WTC11 (cell line): ENCODE measurements at regions not wholly inside any gene's neighbourhood (a gene's known extent, or its start where the extent isn't known, plus 50 kb on each side); places are given as distances from the start of the nearest gene placed in this dataset.

ENCODE experiments used
- ATAC-seq: fragments of 200-7000 bp; cut with Tn5 transposase; 2 replicates; pipeline ENCODE4 v1.10.0; 2021; ENCODE audit warnings: mild to moderate bottlenecking, moderate library complexity
- CTCF ChIA-PET: fragments of 300-600 bp; sonication (Branson Sonifier 250); formaldehyde crosslinking; loops from one replicate; lab custom pipeline; 2021; ENCODE audit warnings: antibody characterized with exemption; lab: Charles Lee
- POLR2A ChIA-PET: fragments of 350-600 bp; sonication (Branson Sonifier 250); formaldehyde crosslinking; loops from one replicate; lab custom pipeline; 2021; ENCODE audit warnings: antibody characterized with exemption; lab: Charles Lee
- DNase-seq: peaks from one replicate; pipeline ENCODE4 v3.0.0; 2021; ENCODE audit warnings: low spot score
- H3K27ac Mint-ChIP-seq: 2 replicates; pipeline ENCODE4 v1.8.0; 2021; ENCODE audit warnings: mixed read lengths
- H3K27me3 Mint-ChIP-seq: 2 replicates; pipeline ENCODE4 v1.8.0; 2021; ENCODE audit warnings: low read depth, mild to moderate bottlenecking, moderate library complexity, mixed read lengths
- H3K36me3 Mint-ChIP-seq: 2 replicates; pipeline ENCODE4 v1.8.0; 2021; ENCODE audit warnings: mixed read lengths
- H3K4me1 Mint-ChIP-seq: 2 replicates; pipeline ENCODE4 v1.8.0; 2022; ENCODE audit warnings: mixed read lengths
- H3K4me3 Mint-ChIP-seq: 2 replicates; pipeline ENCODE4 v1.8.0; 2021; ENCODE audit warnings: mild to moderate bottlenecking, moderate library complexity, mixed read lengths
- H3K9me3 Mint-ChIP-seq: 2 replicates; pipeline ENCODE4 v1.8.0; 2021; ENCODE audit warnings: mixed read lengths
- ELF4 ChIP-seq: sonication (generic); formaldehyde crosslinking; IDR thresholded peaks from 2 replicates; pipeline ENCODE4 v1.8.1; 2022; ENCODE audit warnings: low read depth, mild to moderate bottlenecking, moderate library complexity, missing genetic modification reagents
- ESRRA ChIP-seq: sonication (generic); formaldehyde crosslinking; IDR thresholded peaks from 2 replicates; pipeline ENCODE4 v1.8.1; 2022; ENCODE audit warnings: mild to moderate bottlenecking, missing genetic modification reagents, borderline replicate concordance
- HMGA2 ChIP-seq: fragments of 250-450 bp; sonication (Bioruptor Pico); IDR thresholded peaks from 2 replicates; pipeline ENCODE4 v1.4.0; 2021; ENCODE audit warnings: mild to moderate bottlenecking, moderate library complexity
- IRF2 ChIP-seq: sonication (generic); formaldehyde crosslinking; IDR thresholded peaks from 2 replicates; pipeline ENCODE4 v1.8.0; 2022; ENCODE audit warnings: low read depth, missing genetic modification reagents, borderline replicate concordance
- NFATC4 ChIP-seq: fragments of 250-450 bp; sonication (Bioruptor Pico); IDR thresholded peaks from 2 replicates; pipeline ENCODE4 v1.9.0; 2021; ENCODE audit warnings: mild to moderate bottlenecking
- ZNF121 ChIP-seq: sonication (generic); formaldehyde crosslinking; IDR thresholded peaks from 2 replicates; pipeline ENCODE4 v1.8.0; 2023; ENCODE audit warnings: missing genetic modification reagents
- ZNF263 ChIP-seq: sonication (generic); formaldehyde crosslinking; IDR thresholded peaks from 2 replicates; pipeline ENCODE4 v1.8.1; 2022; ENCODE audit warnings: low read depth, mild to moderate bottlenecking, moderate library complexity, missing genetic modification reagents
- TF ChIP-seq, protein P1 (sequence below): sonication (generic); formaldehyde crosslinking; IDR thresholded peaks from 2 replicates; pipeline ENCODE4 v1.8.1; 2022; ENCODE audit warnings: mild to moderate bottlenecking, missing genetic modification reagents, moderate library complexity, borderline replicate concordance
- TF ChIP-seq, protein P2 (sequence below): sonication (generic); formaldehyde crosslinking; IDR thresholded peaks from 2 replicates; pipeline ENCODE4 v1.8.1; 2023; ENCODE audit warnings: mild to moderate bottlenecking, missing genetic modification reagents, moderate library complexity
- TF ChIP-seq, protein P3 (sequence below): sonication (generic); formaldehyde crosslinking; IDR thresholded peaks from 2 replicates; pipeline ENCODE4 v1.8.1; 2023; ENCODE audit warnings: mild to moderate bottlenecking, missing genetic modification reagents, borderline replicate concordance
- TF ChIP-seq, protein P4 (sequence below): sonication (generic); formaldehyde crosslinking; IDR thresholded peaks from 2 replicates; pipeline ENCODE4 v1.8.0; 2023; ENCODE audit warnings: mild to moderate bottlenecking, missing genetic modification reagents
- TF ChIP-seq, protein P5 (sequence below): sonication (generic); formaldehyde crosslinking; IDR thresholded peaks from 2 replicates; pipeline ENCODE4 v1.8.0; 2022; ENCODE audit warnings: mild to moderate bottlenecking, missing genetic modification reagents
- TF ChIP-seq, protein P6 (sequence below): sonication (generic); formaldehyde crosslinking; IDR thresholded peaks from 2 replicates; pipeline ENCODE4 v1.8.1; 2022; ENCODE audit warnings: low read depth, missing genetic modification reagents, borderline replicate concordance
- TF ChIP-seq, protein P7 (sequence below): sonication (generic); formaldehyde crosslinking; conservative IDR thresholded peaks from 2 replicates; pipeline ENCODE4 v1.8.1; 2023; ENCODE audit warnings: mild to moderate bottlenecking, low read depth, missing genetic modification reagents, moderate library complexity
- TF ChIP-seq, protein P8 (sequence below): sonication (generic); formaldehyde crosslinking; IDR thresholded peaks from 2 replicates; pipeline ENCODE4 v1.8.0; 2023; ENCODE audit warnings: missing genetic modification reagents, mild to moderate bottlenecking, borderline replicate concordance
- TF ChIP-seq, protein P9 (sequence below): sonication (generic); formaldehyde crosslinking; IDR thresholded peaks from 2 replicates; pipeline ENCODE4 v1.8.1; 2023; ENCODE audit warnings: mild to moderate bottlenecking, moderate library complexity, missing genetic modification reagents

DNA sequence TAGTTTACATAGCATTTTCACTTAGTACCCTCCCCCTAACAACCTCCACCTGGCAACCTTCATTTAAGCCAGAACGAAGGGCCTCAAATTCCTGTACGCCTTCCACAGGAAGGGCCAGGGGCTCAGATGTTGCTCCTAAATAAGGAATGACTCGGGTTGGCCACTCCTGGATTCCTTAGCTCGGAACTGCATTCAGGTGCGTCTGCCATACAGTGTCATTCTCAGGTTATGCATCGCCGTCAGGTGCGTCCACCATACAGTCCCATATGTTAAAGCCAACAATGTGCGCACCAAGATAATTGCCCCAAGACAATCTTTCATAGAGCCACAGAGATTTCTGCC is 53.5 kb upstream of the USP3 start:
- Mint-ChIP-seq H3K4me3 (no peak overlapping the region), H3K9me3 (no peaks in the 10 kb centered on the region), H3K27ac (no peak overlapping the region), H3K4me1 (peaks cover 29% of the 10 kb centered on the region), H3K27me3 (no peaks in the 10 kb centered on the region; the same call in 1 of the 2 replicates), H3K36me3 (no peaks in the 10 kb centered on the region)
- no peak for DNase-seq
- POLR2A ChIA-PET = no interaction called here
- CTCF ChIA-PET = no interaction called here
- no peak for ATAC-seq
- TF ChIP-seq ELF4 (CRISPR knock-in tag) (no peak), IRF2 (CRISPR knock-in tag) (no peak), NFATC4 (CRISPR knock-in tag) (no peak), ZNF263 (CRISPR knock-in tag) (no peak), ESRRA (CRISPR knock-in tag) (no peak), HMGA2 (no peak), ZNF121 (CRISPR knock-in tag) (no peak)
- TF ChIP-seq, protein P1, sequence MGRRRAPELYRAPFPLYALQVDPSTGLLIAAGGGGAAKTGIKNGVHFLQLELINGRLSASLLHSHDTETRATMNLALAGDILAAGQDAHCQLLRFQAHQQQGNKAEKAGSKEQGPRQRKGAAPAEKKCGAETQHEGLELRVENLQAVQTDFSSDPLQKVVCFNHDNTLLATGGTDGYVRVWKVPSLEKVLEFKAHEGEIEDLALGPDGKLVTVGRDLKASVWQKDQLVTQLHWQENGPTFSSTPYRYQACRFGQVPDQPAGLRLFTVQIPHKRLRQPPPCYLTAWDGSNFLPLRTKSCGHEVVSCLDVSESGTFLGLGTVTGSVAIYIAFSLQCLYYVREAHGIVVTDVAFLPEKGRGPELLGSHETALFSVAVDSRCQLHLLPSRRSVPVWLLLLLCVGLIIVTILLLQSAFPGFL = no peak
- TF ChIP-seq, protein P2, sequence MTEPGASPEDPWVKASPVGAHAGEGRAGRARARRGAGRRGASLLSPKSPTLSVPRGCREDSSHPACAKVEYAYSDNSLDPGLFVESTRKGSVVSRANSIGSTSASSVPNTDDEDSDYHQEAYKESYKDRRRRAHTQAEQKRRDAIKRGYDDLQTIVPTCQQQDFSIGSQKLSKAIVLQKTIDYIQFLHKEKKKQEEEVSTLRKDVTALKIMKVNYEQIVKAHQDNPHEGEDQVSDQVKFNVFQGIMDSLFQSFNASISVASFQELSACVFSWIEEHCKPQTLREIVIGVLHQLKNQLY (CRISPR knock-in tag) = no peak
- TF ChIP-seq, protein P3, sequence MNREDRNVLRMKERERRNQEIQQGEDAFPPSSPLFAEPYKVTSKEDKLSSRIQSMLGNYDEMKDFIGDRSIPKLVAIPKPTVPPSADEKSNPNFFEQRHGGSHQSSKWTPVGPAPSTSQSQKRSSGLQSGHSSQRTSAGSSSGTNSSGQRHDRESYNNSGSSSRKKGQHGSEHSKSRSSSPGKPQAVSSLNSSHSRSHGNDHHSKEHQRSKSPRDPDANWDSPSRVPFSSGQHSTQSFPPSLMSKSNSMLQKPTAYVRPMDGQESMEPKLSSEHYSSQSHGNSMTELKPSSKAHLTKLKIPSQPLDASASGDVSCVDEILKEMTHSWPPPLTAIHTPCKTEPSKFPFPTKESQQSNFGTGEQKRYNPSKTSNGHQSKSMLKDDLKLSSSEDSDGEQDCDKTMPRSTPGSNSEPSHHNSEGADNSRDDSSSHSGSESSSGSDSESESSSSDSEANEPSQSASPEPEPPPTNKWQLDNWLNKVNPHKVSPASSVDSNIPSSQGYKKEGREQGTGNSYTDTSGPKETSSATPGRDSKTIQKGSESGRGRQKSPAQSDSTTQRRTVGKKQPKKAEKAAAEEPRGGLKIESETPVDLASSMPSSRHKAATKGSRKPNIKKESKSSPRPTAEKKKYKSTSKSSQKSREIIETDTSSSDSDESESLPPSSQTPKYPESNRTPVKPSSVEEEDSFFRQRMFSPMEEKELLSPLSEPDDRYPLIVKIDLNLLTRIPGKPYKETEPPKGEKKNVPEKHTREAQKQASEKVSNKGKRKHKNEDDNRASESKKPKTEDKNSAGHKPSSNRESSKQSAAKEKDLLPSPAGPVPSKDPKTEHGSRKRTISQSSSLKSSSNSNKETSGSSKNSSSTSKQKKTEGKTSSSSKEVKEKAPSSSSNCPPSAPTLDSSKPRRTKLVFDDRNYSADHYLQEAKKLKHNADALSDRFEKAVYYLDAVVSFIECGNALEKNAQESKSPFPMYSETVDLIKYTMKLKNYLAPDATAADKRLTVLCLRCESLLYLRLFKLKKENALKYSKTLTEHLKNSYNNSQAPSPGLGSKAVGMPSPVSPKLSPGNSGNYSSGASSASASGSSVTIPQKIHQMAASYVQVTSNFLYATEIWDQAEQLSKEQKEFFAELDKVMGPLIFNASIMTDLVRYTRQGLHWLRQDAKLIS (CRISPR knock-in tag) = no peak
- TF ChIP-seq, protein P4, sequence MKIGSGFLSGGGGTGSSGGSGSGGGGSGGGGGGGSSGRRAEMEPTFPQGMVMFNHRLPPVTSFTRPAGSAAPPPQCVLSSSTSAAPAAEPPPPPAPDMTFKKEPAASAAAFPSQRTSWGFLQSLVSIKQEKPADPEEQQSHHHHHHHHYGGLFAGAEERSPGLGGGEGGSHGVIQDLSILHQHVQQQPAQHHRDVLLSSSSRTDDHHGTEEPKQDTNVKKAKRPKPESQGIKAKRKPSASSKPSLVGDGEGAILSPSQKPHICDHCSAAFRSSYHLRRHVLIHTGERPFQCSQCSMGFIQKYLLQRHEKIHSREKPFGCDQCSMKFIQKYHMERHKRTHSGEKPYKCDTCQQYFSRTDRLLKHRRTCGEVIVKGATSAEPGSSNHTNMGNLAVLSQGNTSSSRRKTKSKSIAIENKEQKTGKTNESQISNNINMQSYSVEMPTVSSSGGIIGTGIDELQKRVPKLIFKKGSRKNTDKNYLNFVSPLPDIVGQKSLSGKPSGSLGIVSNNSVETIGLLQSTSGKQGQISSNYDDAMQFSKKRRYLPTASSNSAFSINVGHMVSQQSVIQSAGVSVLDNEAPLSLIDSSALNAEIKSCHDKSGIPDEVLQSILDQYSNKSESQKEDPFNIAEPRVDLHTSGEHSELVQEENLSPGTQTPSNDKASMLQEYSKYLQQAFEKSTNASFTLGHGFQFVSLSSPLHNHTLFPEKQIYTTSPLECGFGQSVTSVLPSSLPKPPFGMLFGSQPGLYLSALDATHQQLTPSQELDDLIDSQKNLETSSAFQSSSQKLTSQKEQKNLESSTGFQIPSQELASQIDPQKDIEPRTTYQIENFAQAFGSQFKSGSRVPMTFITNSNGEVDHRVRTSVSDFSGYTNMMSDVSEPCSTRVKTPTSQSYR (CRISPR knock-in tag) = no peak
- TF ChIP-seq, protein P5, sequence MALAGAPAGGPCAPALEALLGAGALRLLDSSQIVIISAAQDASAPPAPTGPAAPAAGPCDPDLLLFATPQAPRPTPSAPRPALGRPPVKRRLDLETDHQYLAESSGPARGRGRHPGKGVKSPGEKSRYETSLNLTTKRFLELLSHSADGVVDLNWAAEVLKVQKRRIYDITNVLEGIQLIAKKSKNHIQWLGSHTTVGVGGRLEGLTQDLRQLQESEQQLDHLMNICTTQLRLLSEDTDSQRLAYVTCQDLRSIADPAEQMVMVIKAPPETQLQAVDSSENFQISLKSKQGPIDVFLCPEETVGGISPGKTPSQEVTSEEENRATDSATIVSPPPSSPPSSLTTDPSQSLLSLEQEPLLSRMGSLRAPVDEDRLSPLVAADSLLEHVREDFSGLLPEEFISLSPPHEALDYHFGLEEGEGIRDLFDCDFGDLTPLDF = no peak
- TF ChIP-seq, protein P6, sequence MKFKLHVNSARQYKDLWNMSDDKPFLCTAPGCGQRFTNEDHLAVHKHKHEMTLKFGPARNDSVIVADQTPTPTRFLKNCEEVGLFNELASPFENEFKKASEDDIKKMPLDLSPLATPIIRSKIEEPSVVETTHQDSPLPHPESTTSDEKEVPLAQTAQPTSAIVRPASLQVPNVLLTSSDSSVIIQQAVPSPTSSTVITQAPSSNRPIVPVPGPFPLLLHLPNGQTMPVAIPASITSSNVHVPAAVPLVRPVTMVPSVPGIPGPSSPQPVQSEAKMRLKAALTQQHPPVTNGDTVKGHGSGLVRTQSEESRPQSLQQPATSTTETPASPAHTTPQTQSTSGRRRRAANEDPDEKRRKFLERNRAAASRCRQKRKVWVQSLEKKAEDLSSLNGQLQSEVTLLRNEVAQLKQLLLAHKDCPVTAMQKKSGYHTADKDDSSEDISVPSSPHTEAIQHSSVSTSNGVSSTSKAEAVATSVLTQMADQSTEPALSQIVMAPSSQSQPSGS = no peak
- TF ChIP-seq, protein P7, sequence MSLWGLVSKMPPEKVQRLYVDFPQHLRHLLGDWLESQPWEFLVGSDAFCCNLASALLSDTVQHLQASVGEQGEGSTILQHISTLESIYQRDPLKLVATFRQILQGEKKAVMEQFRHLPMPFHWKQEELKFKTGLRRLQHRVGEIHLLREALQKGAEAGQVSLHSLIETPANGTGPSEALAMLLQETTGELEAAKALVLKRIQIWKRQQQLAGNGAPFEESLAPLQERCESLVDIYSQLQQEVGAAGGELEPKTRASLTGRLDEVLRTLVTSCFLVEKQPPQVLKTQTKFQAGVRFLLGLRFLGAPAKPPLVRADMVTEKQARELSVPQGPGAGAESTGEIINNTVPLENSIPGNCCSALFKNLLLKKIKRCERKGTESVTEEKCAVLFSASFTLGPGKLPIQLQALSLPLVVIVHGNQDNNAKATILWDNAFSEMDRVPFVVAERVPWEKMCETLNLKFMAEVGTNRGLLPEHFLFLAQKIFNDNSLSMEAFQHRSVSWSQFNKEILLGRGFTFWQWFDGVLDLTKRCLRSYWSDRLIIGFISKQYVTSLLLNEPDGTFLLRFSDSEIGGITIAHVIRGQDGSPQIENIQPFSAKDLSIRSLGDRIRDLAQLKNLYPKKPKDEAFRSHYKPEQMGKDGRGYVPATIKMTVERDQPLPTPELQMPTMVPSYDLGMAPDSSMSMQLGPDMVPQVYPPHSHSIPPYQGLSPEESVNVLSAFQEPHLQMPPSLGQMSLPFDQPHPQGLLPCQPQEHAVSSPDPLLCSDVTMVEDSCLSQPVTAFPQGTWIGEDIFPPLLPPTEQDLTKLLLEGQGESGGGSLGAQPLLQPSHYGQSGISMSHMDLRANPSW (CRISPR knock-in tag) = no peak
- TF ChIP-seq, protein P8, sequence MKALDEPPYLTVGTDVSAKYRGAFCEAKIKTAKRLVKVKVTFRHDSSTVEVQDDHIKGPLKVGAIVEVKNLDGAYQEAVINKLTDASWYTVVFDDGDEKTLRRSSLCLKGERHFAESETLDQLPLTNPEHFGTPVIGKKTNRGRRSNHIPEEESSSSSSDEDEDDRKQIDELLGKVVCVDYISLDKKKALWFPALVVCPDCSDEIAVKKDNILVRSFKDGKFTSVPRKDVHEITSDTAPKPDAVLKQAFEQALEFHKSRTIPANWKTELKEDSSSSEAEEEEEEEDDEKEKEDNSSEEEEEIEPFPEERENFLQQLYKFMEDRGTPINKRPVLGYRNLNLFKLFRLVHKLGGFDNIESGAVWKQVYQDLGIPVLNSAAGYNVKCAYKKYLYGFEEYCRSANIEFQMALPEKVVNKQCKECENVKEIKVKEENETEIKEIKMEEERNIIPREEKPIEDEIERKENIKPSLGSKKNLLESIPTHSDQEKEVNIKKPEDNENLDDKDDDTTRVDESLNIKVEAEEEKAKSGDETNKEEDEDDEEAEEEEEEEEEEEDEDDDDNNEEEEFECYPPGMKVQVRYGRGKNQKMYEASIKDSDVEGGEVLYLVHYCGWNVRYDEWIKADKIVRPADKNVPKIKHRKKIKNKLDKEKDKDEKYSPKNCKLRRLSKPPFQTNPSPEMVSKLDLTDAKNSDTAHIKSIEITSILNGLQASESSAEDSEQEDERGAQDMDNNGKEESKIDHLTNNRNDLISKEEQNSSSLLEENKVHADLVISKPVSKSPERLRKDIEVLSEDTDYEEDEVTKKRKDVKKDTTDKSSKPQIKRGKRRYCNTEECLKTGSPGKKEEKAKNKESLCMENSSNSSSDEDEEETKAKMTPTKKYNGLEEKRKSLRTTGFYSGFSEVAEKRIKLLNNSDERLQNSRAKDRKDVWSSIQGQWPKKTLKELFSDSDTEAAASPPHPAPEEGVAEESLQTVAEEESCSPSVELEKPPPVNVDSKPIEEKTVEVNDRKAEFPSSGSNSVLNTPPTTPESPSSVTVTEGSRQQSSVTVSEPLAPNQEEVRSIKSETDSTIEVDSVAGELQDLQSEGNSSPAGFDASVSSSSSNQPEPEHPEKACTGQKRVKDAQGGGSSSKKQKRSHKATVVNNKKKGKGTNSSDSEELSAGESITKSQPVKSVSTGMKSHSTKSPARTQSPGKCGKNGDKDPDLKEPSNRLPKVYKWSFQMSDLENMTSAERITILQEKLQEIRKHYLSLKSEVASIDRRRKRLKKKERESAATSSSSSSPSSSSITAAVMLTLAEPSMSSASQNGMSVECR (CRISPR knock-in tag) = no peak
- TF ChIP-seq, protein P9, sequence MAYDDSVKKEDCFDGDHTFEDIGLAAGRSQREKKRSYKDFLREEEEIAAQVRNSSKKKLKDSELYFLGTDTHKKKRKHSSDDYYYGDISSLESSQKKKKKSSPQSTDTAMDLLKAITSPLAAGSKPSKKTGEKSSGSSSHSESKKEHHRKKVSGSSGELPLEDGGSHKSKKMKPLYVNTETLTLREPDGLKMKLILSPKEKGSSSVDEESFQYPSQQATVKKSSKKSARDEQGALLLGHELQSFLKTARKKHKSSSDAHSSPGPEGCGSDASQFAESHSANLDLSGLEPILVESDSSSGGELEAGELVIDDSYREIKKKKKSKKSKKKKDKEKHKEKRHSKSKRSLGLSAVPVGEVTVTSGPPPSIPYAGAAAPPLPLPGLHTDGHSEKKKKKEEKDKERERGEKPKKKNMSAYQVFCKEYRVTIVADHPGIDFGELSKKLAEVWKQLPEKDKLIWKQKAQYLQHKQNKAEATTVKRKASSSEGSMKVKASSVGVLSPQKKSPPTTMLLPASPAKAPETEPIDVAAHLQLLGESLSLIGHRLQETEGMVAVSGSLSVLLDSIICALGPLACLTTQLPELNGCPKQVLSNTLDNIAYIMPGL (CRISPR knock-in tag) = no peak
